ENCODE measurements at regions not wholly inside any gene's neighbourhood (a gene's known extent, or its start where the extent isn't known, plus 50 kb on each side); places are given as distances from the start of the nearest gene placed in this dataset.

DNA sequence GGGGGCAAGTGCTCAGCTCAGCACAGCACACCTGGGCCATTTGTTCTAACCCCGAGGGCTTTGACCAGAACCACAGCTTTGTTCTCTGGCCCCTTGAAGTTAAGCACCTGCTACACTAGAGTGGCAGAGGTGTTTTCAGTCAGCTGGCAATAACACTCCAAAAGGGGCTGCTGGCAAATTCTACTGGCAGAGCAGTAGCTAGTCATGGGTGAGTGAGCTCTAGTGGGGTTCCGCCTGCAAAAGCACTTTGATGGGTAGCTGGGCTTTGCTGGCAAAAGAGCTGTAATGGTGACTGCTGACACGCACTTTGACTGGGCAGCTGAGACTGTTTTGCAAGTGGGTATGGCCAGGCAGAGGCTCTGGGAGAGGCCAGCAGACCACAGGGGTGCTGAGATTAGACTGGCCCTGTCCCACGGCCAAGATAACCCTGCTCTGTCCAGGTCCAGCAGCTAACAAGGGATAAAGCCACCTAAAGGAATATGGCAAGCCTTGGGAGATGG lies 65.2 kb upstream of the TENT5D start:
- ChIA-PET CTCF (no interaction called here), POLR2A (no interaction called here)
- BruUV-seq (replicated peaks), result no TSS peak
- H3K27ac Mint-ChIP-seq (ENCODE audit: unreplicated experiment), result no peak overlapping the region
- H3K9me3 Mint-ChIP-seq (ENCODE audit: unreplicated experiment), result no peaks in the 10 kb centered on the region
- H3K36me3 ChIP-seq (ENCODE audit: control insufficient read depth, insufficient read depth, low read length), result no peaks in the 10 kb centered on the region
- DNase-seq, result no peak
- no peak overlapping the region for H3K4me3 ChIP-seq (ENCODE audit: low read depth, low read length)
- H3K27me3 ChIP-seq (replicated peaks; ENCODE audit: control insufficient read depth, insufficient read depth, low read length), result no peaks in the 10 kb centered on the region
- no peaks in the 10 kb centered on the region for H3K4me1 ChIP-seq
- TF ChIP-seq, protein P1, sequence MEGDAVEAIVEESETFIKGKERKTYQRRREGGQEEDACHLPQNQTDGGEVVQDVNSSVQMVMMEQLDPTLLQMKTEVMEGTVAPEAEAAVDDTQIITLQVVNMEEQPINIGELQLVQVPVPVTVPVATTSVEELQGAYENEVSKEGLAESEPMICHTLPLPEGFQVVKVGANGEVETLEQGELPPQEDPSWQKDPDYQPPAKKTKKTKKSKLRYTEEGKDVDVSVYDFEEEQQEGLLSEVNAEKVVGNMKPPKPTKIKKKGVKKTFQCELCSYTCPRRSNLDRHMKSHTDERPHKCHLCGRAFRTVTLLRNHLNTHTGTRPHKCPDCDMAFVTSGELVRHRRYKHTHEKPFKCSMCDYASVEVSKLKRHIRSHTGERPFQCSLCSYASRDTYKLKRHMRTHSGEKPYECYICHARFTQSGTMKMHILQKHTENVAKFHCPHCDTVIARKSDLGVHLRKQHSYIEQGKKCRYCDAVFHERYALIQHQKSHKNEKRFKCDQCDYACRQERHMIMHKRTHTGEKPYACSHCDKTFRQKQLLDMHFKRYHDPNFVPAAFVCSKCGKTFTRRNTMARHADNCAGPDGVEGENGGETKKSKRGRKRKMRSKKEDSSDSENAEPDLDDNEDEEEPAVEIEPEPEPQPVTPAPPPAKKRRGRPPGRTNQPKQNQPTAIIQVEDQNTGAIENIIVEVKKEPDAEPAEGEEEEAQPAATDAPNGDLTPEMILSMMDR (IDR thresholded peaks at IDR 0.05; ENCODE audit: insufficient read depth in 1 of 2, low read depth in 1 of 2, low read length in 1 of 2, severe bottlenecking in 1 of 2, unreplicated experiment in 1 of 2), result no peak
- no peak overlapping the region for H3K4me3 Mint-ChIP-seq (ENCODE audit: unreplicated experiment)
- no peaks in the 10 kb centered on the region for H3K4me1 Mint-ChIP-seq (ENCODE audit: low read depth, unreplicated experiment)
- H3K36me3 Mint-ChIP-seq (ENCODE audit: insufficient read depth, unreplicated experiment), result no peaks in the 10 kb centered on the region
- no peaks in the 10 kb centered on the region for H3K27me3 Mint-ChIP-seq (ENCODE audit: insufficient read depth, unreplicated experiment)
- H3K9me3 ChIP-seq, result no peaks in the 10 kb centered on the region
- intact Hi-C loops (cut with micrococcal nuclease; ENCODE audit: unreplicated experiment), result no loop called here
